ENCODE measurements at regions not wholly inside any gene's neighbourhood (a gene's known extent, or its start where the extent isn't known, plus 50 kb on each side); places are given as distances from the start of the nearest gene placed in this dataset.

GRCh38 chr5:121688781-121689180, 162.9 kb upstream of the FTMT start:
- DNase-seq: no peak
- H3K4me1 ChIP-seq: no peaks in the 10 kb centered on the region
- ATAC-seq: no peak
- H3K27ac ChIP-seq: no peak overlapping the region
- no peaks in the 10 kb centered on the region for H3K36me3 ChIP-seq
- TF ChIP-seq CTCF (IDR thresholded peaks at IDR 0.05): no peak
- no peak for TF ChIP-seq POLR2A (IDR thresholded peaks at IDR 0.05)
- WGBS, 4 donors: 79 to 82% (median 81%) methylated on average over 2 of the region's 2 CpGs
- H3K27me3 ChIP-seq: no peaks in the 10 kb centered on the region
- no peak overlapping the region for H3K4me3 ChIP-seq
- no peaks in the 10 kb centered on the region for H3K9me3 ChIP-seq
- intact Hi-C loops (cut with DNase I): no loop called here

- TF ChIP-seq CTCF (IDR thresholded peaks at IDR 0.05): no peak
- TF ChIP-seq POLR2A (IDR thresholded peaks at IDR 0.05): no peak
- Histone ChIP-seq H3K27me3 (no peaks in the 10 kb centered on the region), H3K4me1 (no peaks in the 10 kb centered on the region), H3K36me3 (no peaks in the 10 kb centered on the region), H3K9me3 (no peaks in the 10 kb centered on the region), H3K4me3 (no peak overlapping the region), H3K27ac (no peak overlapping the region)
- intact Hi-C loops (cut with DNase I): no loop called here
- ATAC-seq (no peak), DNase-seq (no peak)
Observed at GRCh38 chr5:121691478-121691877, 160.2 kb upstream of the FTMT start.

- TF ChIP-seq CTCF (IDR thresholded peaks at IDR 0.05) (no peak), POLR2A (IDR thresholded peaks at IDR 0.05) (no peak)
Observed at GRCh38 chr5:121692158-121692557, 159.5 kb upstream of the FTMT start.

GRCh38 chr5:121693864-121694263, 157.8 kb upstream of the FTMT start:
- H3K4me1 ChIP-seq: no peaks in the 10 kb centered on the region
- H3K36me3 ChIP-seq: no peaks in the 10 kb centered on the region
- 50 to 79% (median 64%) methylated on average over 1 of the region's 1 CpG for WGBS, 4 donors
- no peak overlapping the region for H3K4me3 ChIP-seq
- intact Hi-C loops (cut with DNase I): no loop called here
- ATAC-seq (no peak), DNase-seq (no peak)
- H3K27ac ChIP-seq: no peak overlapping the region
- TF ChIP-seq CTCF (IDR thresholded peaks at IDR 0.05) (no peak), POLR2A (IDR thresholded peaks at IDR 0.05) (no peak)
- H3K9me3 ChIP-seq: no peaks in the 10 kb centered on the region
- no peaks in the 10 kb centered on the region for H3K27me3 ChIP-seq

More at GRCh38 chr5:121692158-121692557, 159.5 kb upstream of the FTMT start:
- ATAC-seq (no peak), DNase-seq (no peak)
- Histone ChIP-seq H3K27ac (no peak overlapping the region), H3K4me1 (no peaks in the 10 kb centered on the region), H3K9me3 (no peaks in the 10 kb centered on the region), H3K4me3 (no peak overlapping the region), H3K36me3 (no peaks in the 10 kb centered on the region), H3K27me3 (no peaks in the 10 kb centered on the region)
- intact Hi-C loops (cut with DNase I): no loop called here
- 76 to 80% (median 77%) methylated on average over 2 of the region's 2 CpGs for WGBS, 4 donors

All from heart left ventricle (tissue), 16 donors.